GM18907 (cell line): ENCODE measurements at regions not wholly inside any gene's neighbourhood (a gene's known extent, or its start where the extent isn't known, plus 50 kb on each side); places are given as distances from the start of the nearest gene placed in this dataset.

Experiments
- ATAC-seq: cut with Tn5 transposase; IDR thresholded peaks from one replicate; pipeline ENCODE4 v1.9.1; 2021; ENCODE audit warnings: mild to moderate bottlenecking, moderate library complexity; ENCODE audit not compliant: unreplicated experiment

DNA sequence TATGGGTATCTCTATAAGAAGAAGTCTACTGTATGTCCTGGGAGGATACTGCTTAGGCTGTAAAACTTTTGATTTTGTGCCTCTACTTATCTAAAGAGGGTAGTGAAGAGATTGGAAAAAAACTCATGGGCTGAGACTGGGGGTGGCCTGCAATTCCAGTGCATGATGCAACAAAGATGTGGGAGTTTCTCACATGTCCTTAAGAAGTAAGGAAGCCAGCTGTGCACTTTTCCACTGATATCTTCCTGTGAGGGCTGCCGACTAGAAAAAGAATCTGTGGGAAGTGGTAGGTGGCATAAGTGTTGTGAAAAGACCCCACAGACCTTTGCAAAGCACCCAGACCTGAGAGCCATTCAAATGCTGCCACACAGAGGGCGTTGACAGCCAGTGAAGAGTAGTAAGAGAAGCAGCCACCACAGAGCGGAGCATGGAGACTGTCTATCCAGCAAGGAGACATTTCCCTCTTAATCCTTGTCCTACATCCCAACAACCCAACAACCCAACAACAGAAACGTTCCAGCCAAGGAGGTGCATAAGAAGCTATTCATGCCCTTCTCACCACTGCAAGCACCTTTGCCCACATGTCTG is 65.1 kb downstream of the PFDN4 start:
- ATAC-seq: no peak

DNA sequence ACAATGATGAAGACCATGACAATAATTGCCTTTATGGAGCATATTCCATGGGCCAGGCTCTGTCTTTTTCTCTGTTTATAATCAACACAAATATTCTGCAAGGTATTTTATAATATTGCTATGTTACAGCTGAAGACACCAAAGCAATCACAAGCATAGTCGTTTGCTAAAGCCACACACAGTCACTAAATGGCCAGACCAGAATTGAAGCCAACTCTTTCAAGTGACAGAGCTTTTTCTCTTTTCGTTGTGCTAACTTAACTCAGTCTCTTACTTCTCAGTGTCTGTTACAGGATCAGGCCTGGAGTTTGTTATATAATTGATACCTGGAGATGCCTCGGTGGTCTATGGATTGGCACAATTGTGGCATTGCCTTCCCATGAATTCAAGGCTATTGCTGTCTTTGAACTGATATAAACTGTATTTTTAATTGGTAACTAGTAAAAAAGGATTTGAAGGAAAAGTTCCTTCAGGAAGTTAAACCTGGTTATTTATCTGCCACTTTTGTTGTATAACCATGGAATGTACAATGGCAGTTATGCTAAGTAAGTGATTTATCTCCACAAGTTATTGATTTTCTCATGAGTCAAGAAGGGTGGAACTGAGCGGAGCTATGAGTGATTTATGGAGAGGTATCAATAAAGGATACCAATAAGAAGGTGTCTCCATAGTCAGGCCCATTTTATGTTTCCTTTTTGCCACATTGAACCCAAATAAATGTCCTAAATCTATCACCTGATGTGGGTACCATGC is 67.6 kb downstream of the PFDN4 start:
- no peak for ATAC-seq

DNA sequence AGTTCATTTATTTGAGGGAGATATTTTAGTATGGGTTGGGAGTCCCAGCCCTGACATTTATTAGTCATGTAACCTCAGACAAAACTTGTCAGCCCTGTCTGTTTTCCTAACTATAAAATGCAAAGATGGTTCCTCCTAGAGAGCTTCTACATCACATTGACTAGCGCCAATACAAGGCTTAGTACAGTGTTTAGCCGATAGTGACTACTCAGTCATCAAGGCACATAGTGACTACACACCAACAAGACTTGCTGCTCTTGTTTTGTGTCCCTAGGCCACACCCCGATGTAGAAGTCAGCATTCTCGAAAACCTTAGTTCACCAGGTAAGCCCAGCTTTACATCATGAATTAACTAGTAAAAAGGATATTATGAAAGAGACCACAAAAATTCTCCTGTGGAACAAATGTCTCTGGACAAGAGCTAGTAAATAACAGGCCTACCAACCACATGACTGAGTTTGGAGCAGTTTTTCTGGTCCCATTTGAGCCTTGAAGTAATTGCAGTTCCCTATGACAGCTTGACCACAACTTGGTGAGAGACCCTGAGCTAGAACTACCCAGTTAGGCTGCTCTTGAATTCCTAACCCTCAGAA is 68.8 kb downstream of the PFDN4 start:
- no peak for ATAC-seq

DNA sequence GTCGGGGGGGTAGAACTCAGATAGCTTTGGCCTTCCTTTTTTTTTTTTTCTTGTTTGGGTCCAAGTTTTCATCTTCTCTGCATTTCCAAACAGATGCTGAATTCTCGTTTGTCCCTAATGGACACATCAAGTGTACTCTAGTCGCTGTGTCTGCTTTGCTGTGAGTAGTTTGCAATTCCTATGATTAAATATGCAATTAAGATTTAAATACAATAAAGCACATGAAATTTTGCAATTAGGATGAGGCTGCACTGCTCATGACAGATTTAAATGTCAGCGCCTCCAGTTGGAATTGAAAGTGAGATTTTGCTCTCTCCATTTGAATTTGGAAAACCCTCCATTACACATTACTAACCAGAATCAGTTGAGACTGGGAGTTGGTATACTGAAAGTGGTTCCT is 70.4 kb downstream of the PFDN4 start:
- ATAC-seq: no peak

DNA sequence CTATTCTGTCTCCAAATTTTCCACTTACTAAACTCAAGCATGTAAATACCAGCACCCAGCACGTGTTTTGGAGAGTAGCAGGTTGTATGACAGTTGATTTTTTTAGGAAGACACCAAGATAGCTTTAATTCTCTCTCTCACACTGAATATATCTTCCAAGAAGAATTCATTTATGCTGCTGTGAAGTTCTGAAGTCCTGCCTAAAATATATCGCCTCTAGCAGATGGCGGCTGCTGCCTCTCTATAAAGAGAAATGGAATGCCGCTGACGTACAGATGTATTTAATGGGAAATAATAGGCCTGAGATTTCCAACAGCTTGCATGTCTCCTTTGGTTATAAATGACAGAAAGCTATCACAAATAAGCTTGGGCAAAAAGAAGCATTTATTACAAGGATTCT is 74.7 kb downstream of the PFDN4 start:
- ATAC-seq: no peak

DNA sequence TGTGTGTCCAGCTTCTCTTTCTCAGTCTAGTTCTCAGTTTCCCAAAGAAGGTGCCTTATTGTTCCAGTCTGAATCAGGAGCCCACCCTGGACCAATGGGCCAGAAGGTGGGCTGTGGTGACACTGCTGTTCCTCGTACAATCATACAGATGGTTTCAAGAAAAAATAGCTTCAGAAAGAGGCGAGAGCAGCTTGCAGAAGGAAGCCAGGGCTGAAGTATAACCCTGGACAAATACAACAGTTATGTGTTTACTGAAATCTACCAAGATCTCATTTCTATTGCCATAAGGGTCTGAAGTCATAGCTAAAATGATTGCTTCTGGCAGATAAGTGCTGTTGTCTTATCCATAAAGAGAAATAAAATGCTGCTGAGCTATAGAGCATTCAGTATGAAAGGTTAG is 75.4 kb downstream of the PFDN4 start:
- no peak for ATAC-seq

DNA sequence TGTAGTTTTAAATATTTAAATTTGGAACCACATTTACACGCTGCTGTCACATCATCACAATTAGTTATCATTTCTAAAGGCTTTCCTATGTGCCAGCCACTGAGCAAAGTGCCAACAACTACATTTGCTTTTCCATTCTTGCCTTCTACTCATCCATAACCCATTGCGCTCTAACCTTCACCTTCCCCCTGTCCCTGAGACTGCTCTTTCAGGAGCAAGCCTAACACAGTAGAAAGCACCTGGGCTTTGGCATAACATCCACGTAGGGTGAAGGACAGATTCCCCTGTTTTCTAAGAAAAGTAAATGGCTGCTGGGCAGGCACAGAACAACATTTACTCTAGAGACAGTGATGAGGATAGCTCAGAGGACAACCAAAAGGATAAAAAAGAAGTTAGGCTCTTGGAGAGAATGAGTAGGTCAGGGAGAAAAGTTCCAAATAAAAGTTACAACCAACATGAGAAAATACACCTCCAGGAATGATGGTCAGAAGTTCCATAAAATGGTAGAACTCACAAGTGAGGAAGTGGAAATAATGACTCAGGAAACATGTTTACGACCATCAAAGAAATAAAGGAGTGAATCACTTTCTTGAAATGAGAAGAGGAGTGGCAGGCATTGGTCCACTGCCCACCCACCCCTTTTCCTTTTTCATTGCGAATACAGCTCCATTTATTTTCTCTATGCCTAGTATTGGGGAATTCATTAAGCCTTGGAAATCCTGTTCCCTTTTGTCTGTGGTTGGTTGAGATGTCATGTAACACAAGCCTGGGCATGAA is 77.2 kb downstream of the PFDN4 start:
- no peak for ATAC-seq

DNA sequence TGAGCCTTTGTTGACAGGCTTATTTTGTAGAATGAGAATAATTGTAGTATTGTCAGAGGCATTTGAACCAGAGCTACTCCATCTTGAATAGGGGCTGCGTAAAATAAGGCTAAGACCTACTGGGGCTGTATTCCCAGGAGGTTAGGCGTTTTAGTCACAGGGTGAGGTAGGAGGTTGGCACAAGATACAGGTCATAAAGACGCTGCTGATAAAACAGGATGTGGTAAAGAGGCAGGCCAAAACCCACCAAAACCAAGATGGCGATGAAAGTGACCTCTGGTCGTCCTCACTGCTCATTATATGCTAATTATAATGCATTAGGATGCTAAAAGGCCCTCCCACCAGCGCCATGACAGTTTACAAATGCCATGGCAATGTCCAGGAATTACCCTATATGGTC is 82.7 kb downstream of the PFDN4 start:
- no peak for ATAC-seq

DNA sequence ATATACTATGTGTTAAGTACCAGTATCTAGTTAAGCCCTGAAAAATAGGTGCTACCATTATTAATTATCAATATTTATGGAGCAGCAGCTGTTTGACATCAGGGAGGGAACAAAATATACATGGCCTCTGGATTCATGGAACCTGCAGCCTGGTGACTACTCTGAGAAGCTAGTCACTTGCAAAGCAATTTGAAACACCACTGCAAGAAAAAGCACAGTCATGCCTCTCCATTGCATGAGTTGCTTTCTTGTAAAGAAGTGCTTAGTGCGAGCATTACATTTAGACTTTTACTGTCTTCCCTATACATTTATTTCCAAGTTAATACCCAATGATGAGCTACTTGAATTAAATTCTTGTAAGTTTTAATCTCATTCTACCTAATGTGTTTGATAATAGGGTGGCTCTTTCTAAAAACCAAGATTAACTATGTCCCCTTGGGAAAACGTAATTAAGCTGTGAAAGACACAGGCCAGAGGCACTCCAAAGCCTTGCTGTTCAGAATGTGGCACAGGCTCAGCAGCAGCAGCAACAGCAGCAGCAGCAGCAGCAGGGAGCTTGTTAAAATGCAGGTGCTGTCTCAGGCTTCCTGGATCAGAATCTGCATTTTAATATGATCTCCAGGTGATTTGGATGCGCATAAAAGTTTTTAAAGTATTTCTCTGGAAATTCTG is 83.6 kb downstream of the PFDN4 start:
- ATAC-seq: no peak

DNA sequence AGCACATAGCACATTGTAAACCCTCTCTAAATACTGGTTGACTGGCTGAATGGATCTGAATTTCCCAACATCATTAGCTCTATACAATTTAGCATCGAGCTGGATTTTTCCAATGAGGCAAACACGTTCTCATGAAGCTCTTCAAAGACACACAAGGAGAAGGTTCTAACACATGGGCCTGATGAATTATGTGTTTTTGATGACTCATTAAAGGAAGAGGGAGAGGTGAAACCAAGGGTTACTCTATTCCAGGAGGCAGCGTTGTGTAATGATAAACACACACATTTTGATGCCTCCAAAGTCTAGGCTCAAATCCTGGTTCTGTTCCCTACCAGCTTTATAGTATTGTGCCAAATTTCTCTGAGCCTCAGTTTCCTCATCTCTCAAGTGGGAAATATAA is 84.3 kb downstream of the PFDN4 start:
- no peak for ATAC-seq

DNA sequence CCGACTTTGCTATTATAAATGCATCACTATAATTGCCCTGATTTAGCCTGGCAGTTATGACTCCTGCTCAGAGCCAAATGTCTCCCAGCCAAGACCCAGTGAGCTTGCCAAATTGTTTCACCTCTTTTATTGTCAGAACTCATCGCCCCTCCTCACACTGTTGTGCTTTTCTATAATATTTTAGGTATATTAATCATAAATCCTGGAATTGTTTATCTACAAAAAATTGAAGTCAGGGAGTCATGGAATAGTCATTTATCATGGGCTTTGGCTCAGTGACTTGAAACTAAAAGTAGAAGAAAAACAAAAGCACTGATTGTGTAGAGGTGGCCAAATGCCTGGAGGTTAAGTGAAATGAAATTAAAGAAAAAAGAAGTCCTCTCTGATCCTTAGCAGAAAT is 85.6 kb downstream of the PFDN4 start:
- no peak for ATAC-seq

DNA sequence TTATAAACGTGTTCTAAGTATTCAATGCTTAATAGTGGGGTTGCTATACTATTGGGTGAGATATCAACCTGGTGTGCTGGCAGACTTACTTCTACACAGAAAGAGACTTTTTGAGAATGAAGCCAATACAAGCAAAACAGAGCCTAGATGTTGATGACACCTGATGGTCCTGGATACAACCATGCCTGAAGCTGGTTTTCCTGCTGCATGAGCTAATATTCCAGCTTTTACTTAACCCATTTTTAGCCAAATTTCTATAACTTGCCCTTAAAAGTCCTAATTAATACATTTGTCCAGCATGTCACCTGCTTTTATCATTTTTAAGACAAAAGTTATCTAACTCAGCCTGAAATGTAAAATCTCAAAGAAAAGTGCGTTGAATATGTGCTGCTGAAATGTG is 86.2 kb downstream of the PFDN4 start:
- no peak for ATAC-seq

DNA sequence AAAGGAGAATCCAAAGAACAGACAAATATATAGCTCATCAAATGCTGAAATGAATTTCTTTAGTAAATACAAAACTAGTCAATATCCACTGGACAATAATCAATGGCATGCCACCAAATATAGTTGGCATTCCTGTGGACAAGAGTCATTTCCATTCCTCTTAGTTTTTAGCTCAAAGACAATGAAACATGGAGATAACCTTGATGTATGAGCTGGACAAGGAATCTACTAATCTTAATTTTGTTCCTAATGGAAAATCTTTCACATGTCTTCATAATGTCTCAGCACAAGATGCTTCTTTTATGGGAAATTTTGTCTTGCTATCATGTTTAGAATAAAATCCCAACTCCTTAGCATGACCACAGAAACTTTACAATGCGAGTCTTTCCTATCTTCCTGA is 87.8 kb downstream of the PFDN4 start:
- ATAC-seq: no peak

DNA sequence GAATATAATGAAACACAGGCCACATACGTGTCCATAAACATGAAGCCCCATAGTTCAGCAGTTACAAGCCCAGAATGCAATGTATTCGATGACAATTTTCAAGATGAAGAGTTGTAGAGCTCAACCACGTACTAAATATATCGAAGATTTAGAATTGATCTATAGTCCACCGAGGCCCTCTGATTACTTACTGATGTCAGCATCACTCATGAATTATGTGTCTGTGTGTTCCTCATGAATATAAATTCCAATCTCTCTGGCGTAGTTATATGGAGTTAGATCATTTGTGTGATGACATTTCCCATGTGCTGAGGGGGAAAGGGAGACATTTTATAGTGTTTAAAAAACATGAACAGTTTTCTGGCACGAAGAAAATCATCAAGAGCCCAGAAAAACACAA is 97.5 kb downstream of the PFDN4 start:
- no peak for ATAC-seq

DNA sequence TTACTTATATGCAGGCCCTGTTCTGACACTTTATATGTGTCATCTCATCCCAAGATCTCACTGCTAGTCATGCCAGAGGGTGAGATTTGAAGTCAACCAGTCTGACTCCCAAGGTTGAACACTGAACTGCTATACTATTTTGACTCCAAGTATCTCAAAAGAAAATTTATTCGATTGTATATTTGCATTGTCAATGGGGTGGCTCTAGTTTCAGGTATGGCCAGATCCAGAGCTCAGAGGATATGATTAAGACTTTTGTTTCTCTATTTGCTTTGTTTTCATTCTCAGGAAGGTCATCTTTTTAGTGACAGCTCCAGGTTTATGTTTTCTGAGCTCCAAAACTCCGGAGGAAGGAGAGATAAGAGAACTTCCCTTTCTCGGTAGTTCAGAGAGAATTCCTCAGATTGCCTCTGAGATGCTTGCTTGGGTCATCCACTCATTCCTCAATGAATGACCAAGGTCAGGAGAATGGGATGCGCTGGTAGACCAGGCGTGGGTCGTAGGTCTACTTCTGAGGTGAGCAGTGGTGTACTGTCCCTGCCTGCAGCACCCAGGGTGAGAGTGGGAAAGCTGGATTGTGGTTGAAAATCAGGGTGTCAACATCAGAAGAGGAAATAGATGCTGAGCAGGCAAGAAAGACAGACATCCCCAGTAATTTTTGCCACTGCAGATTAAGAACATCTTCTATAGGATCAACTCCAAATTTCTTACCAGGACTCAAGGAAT is 99.3 kb downstream of the PFDN4 start:
- ATAC-seq: no peak

DNA sequence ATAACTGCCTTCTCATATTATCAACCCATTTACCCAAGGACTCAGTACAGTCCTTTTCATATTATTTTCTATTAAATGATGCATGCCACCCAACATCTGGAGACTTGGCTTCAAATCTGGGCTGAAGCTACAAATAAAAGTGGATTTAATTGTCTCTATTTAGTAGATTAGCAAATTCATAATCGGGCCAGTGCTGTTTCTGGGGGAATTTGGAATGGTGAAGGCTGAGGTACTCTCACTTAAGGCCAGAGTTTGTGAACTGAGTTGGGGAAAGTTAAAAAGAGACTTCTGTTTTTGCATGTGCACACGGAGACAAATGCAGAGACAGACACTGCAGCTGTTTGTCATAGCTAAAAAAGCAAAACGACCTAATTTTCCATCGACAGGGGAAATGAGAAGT is 100.9 kb downstream of the PFDN4 start:
- ATAC-seq: no peak

DNA sequence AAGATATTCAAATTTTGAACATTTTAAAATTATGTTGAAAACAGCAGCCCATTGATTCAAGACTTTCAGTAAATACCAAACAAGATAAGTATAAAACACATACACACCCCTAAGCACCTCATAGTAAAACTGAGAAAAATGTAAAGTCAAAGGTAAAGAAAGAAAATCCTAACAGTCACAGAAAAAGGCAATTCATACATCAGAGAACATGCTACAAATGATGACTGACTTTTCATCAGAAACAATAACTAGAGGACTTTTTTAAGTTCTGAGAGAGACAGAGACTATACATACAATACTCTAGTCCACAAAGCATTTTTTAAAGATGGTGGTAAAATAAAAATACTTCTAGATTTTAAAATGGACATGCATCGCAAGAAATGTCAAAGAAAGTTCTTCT is 111.0 kb downstream of the PFDN4 start:
- no peak for ATAC-seq

DNA sequence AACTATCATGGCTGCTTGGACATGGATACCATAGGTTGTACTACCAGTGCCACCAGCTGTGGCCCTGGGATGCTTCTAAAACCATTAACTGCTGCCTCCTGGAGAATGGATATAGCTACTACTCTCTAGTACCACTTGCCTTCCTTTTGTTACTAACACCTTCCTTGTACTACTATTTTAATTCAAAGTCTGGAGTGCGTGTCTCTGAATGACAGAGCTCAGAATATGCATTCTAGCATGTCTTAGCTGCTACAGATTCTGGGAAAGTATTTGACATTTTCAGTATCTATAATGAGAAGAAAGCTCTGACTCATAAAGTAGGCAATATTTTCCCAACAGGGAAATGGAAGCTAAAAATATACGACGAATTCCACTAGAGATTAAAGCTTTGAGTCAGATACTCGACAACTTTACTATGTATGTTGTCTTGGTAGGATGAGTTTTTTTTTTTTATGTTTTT is 112.3 kb downstream of the PFDN4 start:
- no peak for ATAC-seq

DNA sequence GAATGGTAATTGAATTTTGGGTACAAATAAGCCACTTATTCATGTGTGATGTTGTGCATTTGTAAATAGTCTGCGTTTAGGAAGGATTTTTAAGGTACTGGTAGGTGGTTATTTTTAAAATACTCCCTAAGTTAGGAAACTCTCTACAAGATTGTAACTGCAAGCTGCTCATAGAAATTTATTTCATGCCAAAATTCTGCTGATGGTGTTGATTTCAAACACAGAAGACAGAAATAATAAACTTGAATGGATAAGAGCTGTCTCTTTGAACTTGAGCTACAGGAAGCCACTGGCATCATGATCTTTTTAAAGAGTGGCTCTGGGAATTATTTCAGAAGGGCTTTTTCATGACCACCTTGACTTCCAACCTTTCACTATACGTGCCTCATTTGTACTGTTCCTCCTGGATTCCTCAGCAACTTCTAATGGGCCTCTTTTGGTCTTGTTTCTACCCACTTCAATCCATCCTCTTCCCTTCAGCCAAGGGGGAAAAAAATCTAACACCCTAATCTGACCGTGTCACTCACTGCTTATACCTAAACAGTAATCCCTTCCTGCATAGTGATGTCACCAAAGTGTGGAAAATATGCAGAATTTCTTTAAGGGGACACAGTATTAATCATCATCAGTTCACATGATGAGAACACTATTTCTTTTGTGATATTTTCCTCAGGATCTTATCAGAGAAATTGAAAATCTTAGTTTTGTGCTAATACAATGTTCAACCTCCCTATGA is 113.6 kb downstream of the PFDN4 start:
- ATAC-seq: no peak

DNA sequence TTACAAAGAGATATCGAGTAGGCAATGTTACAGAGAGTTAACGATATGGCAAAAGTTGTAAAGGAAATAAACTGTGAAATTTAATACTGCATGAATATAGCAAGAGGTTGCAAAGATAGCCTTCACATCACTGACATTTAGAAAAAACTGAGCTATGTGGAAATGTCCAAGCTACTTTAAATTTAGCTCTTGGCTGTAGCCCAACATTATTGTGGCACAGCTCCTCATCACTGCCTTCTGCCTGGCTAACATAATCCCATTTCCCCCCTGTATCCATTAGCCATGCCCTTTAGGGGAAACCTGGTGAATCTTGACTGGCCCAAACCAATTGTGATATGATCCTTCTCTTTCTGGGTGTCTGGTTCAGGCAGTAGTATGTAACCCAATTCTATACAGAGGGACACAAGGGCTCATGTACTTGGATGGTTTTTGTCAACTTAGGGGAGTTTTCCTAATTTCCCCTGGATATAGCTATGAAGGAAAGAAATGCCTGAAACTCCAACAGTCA is 115.4 kb downstream of the PFDN4 start:
- no peak for ATAC-seq
